NCI-H345 treated with DMSO at 0.1 percent for 48 hours (cell line): ENCODE measurements at regions not wholly inside any gene's neighbourhood (a gene's known extent, or its start where the extent isn't known, plus 50 kb on each side); places are given as distances from the start of the nearest gene placed in this dataset.
"Not testable (repeated sequence)": the region's sequence is repeated elsewhere in the genome, so short reads cannot be mapped to it uniquely, and the experiment has no call there.

Source experiments
- DNase-seq: peaks from one replicate; lab custom pipeline; 2025; ENCODE audit not compliant: unreplicated experiment; lab: John Stamatoyannopoulos, UW

DNA sequence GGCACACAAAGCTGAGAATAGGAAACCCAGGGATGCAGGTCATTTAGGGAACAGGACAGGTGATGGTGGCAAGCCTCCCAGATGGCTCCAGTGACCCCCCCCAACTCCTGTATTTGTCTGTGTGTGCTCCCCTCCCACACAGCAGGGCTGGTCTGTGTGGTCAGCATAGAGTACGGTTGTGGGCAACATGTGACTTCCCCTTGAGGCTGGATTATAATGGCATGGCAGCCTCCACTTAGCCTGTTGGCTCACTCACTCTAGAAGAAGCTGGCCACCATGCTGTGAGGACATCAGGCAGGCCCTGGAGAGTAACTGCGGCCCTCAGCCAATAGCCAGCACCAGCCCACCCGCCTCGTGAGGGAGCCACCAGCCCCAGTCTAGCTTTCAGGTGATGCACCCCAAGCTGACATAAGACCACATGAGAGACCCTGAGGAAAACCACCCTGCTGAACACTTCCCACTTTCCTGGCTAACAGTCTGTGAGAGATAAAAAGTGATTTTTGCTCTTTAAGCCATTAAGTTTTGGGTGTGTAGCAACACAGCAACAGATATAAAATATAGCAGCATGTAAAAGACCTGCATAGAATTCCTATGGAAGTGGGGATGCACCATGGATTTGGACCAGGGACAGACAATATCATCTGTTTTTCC, 151.3 kb downstream of the LAT start:
- DNase-seq: not testable (repeated sequence)

DNA sequence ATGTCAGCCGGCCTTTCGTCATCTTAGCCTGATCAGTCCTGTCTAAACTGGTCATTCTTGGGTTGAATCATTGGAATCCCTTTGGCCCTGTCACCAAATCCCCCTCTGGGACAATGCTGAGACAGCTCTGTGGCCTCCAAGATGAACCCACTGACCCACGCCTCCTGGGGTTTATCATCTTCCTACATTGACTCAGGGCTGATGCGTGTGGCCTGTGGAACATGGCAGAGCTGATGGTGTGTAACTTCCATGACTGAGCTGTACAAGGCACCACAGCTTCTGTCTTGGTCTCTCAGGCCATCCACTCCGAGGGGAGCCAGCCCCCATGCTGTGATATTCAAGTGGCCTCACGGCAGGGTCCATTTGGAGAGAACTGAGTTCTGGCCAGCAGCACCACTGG, 150.2 kb downstream of the LAT start:
- DNase-seq: not testable (repeated sequence)

DNA sequence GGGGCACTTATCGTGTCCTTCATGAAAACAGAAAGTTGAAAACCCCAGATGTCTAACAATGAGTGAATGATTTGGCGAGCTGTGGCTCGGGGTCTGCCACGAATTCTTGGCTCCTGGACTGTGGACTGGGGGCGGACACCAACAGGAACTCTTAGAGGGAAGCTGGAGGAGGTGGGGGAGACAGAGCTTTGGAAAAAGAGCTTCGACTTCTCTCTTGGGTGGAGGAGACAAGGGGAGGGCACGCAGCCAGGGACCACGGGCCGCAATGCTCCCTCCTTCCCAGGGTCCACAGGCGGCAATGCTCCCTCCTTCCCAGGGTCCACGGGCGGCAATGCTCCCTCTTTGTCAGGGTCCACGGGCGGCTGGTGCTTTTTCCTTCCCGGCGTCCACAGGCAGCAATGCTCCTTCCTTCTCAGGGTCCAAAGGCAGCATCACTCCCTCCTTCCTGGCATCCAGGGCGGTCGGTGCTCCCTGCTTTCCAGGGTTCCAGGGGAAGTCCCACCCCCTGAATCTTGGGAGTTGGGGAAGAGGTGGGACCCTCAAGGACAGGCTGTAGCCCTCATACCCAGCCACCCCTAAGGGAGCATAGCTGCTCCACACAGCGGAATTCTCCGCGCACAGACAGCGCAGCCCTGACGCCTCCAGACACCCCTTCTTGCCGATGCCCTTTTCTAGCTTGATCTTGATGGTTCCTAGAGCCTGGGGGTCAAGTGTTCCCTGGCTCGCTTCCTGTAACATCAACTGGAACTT, 149.0 kb downstream of the LAT start:
- DNase-seq: not testable (repeated sequence)

DNA sequence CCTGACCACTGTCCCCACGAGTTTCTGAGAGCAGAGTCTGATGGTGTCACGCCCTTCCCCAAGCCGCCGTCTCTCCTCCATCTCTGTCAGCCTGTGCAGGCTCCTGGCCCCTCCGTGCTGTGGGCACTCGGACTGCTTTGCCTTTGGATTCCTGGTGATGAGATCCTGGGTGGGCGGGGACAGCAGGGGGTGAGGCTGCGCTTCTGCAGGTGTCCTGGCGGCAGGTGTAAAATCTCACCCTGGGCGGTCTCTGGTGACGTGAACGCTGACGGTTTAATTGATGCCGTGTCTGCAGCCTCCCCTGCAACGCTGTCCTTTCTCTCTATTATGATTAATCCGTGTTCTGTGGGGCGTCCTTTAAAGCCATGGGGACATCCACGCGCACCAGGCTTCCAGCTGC, 148.0 kb downstream of the LAT start:
- DNase-seq: not testable (repeated sequence)

DNA sequence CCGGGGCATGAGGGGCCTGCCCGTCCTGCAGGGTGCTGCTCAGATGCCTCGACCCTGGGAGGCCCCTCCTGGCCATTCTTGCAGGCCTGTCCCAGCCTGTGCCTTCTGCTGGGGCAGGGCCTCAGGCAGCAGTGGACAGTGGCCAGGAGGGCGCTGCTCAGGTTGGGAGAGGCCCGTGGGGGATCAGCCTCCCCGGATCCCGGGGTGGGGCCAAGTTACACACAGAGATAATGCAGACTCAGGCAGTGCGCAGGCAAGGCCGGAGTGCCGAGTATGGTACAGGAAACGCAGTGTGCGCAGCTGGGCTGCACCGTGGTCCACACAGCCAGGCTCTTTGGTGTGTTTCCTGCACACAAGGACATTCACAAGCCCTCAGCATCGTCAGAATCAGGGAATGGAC, 147.6 kb downstream of the LAT start:
- not testable (repeated sequence) for DNase-seq

DNA sequence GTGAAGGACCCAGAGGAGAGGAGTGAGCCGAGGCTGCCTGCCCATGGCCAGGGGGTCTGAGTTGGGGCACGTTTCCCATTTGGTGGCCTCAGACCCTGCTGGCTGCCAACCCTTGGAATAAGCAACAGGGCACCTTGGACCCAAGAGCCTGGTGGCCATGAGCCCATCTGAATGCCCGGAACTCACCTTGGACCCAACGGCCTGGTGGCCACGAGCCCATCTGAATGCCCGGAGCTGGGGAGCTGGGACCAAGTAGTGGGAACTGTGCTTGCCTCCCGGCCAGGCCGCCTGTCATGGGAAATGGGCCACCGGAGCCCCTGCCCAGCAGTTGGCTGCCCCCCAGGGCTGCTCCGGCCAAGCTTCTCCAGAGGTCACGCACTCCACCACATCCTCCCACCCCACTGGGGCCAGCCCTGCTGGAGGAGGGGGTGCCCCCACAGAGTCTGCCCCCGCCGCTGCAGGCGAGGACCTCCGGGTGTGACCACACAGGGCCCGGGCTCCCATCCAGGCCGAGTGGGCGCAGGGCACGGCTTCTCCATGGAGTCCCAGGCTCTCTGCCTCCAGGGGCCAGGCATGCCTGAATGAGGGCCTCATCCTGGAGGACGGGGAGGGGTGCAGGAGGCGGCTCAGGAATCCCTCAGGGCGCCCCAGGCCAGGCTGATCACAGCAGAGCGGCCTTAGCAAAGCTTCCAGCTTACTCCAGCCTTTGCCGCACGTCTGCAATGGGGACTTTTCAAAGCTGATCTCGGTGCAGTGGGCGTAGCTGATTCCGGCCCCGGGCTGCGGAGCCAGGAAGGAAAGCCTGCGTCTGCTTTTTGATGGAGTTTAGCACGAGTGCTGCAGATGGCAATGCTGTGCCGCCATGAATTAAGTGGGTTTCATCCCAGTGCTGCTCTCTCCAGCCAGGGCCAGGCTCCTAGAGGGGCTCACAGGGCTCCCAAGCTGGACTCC, 146.3 kb downstream of the LAT start:
- DNase-seq: not testable (repeated sequence)

DNA sequence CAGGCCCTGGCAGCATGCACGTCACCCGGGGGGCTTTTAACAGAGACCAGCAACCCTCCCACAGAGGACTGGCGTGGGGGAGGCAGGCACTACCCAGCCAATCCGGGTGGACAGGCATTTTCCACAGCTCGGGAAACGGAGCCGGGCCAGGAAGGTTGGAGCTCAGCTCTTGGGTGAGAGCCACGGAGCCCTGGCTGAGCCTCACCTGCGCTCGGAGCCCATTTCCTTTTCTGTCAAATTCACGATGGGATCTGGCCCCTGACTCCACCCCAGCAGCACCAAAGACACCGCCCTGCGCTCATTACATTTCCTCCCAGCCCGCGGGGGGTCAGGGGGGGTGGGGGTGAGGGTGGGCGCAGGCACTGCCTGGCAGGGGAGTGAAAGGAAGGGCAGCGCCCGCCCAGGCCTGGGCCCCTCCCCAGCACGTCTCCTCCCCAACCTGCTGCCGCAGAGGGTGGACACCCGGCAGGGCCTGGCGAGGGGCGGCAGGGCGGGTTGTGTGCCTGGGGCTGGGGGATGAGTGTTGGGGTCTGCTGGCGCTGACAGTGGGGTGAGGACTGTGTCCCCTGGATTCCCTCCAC, 145.4 kb downstream of the LAT start:
- not testable (repeated sequence) for DNase-seq

DNA sequence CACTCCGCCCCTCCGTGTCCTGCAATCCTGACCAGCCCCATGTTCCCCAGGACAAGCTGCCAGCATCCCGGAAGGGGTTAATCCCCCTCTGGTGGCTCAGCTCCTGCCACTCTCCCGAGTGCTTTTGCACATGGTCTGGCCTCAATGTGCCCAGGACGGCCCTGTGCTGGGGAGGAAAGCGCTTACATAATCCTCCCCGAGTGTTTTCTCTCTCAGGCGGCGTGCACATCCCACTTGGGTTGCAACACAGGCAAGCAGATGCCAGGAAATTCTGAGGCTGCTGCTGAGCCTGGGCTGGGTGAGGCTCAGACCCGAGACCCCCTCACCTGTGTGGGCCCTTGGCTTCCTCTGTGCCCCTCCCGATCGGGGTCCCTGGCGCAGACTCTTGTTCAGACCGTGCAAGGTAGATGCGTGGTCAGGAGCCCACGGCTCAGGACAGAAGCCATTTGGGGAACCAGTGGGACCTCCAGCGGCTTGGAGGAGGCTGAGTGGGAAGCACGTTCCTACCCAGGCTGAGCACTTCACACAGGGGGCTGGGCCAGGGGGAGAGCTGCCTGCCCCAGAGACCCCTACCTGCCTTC, 144.7 kb downstream of the LAT start:
- DNase-seq: not testable (repeated sequence)

DNA sequence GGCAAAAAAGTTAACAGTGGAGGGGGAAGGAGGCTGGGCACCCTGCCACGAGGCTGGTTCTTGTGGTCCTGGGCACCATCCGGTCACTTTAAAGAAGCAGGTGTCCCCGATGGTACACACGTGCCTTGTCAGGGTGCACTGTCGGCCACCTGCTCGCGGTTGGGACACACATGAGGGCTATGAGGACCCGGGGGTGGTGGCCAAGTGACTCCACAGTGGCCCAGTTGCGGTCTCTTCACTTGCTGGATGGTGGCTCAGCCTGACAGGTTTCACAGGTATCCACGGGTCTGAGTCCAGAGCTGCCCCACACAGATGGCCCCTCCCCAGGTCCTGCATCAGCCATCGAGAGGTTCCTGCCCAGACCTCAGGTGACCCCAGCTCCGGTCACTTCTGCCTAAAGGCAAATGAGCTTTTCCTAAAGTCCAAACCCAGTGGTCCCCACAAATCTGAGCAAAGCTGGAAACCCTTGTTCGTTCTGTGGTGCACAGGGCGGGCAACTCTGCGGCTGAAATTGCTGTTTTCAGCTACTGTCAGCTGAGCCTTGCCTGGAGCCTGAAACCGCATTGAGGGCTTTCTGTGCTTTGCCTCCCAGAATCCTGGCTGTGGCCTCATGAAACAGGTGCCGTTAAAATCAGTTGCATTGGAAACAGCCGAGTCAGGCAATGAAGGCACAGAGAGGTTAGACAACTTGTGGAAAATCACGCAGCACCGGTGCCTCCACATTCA, 144.0 kb downstream of the LAT start:
- DNase-seq: not testable (repeated sequence)

DNA sequence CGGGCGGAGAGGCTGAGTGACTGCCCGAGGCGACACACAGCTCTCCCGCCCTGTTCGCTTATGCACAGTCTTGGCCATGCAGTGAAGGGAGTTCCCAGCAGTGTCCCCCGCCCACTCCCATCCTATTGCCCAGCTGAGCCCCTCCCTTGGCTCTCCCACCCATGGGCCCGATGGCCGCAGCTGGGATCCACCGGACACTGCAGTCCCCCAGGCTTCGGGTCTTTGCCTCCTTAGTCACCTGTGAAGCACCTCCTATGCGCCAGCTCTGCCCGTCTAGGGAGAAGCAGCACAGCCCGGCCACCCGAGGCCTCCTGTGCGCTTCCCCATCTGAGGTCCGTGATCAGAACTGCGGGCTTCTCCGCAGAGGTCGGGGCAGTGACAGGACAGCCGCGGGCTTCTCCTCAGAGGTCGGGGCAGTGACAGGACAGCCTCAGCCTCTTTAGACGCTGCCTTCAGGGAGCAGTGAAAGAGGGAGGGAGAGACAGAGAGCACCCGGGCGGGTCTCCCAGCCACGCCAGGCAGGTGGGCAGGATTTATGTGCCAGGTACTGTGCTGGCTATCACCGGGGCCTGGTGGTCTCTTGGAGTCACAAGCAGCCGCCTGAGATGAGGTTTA, 143.1 kb downstream of the LAT start:
- DNase-seq: not testable (repeated sequence)

DNA sequence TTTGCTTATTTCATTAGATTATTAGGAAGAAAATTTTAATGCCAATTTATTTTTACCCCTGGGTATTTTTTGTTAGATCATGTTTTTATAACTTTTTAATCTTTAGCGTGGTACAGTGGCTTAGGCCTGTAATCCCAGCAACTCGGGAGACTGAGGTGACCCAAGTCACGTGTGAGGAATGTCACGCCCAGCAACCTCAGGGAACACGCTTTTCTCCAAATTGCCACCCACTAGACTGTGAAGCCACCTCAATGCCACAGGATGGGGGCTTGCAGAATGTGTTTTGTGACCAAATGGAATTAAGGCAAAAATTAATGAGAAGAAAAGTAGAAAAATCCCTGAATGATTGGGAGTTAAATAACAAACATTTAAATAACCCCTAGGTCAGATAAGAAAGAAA, 141.8 kb downstream of the LAT start:
- no peak for DNase-seq

DNA sequence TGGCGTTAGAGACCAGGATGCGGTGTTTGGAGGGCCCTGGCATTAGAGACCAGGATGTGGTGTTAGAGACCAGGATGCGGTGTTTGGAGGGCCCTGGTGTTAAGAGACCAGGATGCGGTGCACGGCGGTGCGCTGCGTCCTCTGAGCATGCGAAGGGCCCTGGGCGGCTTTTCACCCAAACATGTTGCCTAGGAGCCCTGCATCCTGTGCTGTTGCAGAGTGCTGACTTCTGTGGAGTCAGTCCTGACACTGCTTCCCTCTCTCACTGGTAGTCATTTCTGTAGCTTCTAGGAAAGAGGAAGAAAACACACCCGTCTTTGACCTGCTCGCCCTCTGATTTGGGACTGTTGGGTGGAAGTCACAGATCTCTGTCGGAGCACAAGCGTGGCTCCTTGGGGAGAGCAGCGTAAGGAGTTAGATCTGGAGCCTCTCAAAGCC, 141.2 kb downstream of the LAT start:
- DNase-seq: no peak

DNA sequence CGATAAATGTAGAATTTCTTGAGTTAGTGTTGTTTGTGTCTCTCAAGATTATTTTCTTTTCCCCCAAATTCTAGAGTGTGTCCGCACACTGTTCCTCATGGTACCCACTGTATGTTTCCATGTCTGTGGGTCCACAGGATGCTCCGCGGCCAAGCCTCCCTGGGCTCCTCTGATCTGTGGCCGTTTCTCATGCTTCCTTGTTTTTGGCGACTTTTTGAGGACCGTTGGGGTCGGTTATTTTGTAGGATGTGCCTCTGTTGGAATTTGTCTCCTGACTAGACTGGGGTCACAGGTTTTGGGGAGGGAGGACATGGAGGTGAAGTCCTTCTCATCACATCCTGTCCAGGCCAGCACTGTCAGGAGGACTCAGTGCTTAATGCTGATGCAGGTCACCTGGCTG, 140.0 kb downstream of the LAT start:
- no peak for DNase-seq

DNA sequence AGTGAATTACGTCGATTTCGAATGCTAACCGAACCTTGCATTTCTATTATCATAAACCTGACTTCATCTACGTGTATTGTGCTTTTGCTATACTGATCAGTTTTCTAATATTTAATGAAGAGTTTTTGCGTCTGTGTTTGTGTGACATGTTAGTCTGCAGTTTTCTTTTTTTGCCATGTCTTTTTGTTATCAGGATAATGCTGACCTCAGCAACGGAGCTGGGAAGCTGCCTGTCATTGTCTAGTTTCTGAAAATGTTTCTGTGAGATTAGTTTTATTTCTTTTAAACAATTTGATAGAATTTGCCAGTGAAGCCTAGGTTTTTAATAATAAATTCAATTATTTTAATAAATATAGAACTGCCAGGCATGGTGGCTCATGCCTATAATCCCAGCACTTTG, 139.3 kb downstream of the LAT start:
- not testable (repeated sequence) for DNase-seq

DNA sequence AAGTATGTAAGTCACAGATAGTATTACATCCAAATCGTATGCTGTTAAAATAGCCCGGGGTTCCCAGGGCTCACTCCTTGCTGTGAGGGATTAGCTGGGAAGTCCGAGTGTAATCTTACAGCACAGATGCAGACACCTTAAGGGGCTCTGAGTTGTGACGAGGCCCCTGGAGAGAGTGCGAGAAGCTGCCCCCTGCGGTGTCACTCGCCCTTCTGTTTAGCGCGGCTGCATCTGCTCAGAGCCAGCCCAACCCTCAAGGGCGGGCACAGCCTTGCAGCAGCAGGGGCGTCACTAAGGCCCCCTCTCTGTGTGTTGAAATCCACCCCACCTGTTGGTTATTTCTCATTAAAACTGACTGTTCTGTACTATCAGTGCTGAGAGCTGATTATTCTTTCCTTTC, 135.8 kb downstream of the LAT start:
- not testable (repeated sequence) for DNase-seq

DNA sequence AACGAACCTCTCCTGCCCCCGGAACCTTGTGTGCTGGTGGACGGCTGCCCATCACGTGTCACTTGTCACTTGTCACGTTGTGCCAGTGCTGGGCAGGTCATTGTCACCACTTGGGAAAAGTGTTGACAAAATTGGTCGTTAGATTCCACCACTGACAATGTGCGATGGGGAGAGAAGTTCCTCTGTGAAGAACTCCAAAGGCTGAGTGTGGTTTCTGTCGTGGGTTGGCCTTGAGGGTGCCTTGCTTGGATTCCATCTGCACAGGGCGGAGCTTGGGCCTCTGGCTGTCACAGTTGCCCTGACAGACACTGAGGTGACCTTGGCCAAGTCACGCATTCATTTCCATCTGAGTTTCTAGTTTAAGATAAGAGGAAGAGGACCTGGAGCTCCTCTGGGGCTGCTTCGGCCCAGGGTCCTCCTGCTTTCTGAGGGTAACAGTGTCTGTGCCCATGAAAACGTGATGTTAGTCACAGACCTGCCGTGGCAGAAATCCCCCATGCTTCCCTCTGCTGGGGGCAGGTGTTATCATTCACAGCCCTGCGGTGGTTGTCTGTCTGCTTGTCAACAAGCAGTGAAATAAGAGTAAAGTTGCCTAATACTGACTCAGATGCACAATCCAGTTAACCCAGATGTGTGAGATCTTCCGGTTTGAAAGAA, 133.6 kb downstream of the LAT start:
- DNase-seq: not testable (repeated sequence)

DNA sequence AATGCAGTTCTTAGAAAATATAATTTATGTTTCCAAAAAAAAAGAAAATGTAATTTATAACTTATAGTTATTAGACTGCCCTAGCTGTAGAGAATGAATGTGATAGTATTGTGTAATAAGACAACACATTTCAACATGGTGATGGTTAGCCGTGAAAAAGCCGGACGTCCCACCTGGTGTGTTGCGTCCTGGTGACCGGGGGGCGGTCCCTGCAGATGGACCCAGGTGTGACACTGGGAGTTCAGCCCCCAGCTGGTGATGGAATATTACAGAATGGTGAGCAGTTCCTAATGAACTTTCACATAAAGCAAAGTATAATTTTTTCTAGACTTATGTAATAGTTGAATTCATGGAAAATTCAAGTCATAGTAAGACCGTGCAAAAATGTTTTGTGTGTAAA, 132.8 kb downstream of the LAT start:
- DNase-seq: no peak

DNA sequence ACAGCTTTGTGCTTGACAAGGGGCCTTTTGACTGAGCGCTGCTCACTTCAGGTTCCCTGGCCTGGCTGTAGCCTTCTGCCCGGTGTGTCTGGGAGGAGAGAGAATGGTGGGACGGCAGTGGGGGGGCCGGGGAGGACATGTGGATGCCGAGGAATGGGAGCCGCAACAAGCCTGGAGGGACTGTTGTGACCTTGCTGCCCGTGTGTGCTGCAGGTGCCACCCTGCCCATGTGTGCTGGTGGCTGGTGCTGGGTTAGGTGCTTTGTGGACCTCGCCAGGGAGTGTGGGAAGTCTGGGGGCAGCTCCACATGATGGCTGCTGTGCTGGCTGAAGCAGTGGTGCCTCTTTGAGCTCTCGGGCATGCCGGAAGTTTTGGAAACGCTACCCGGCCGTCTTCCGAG, 132.1 kb downstream of the LAT start:
- DNase-seq: no peak

DNA sequence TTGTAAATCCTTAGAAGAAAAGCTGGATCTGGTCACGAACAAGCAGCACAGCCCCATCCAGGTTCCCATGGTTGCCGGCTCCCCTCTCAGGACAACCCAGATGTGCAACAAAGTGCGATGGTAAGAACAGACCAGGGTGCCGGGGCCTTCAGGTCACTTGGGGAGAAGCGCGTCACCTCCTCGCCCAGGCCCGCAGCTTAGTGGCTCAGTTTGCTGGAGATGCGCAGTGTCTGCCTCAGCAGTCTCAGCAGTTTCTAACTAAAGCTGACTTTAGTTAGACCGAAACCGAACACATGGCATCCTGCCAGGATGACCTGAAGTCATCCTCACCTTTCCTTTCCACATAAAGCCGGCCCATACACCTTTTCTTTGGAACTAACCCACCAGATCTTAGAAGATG, 131.4 kb downstream of the LAT start:
- not testable (repeated sequence) for DNase-seq
